Frontal cortex (tissue), 3 donors: ENCODE measurements at regions not wholly inside any gene's neighbourhood (a gene's known extent, or its start where the extent isn't known, plus 50 kb on each side); places are given as distances from the start of the nearest gene placed in this dataset.

Experiments used
- DNase-seq, 2 donors: peaks; one replicate each; pipeline ENCODE4 v3.0.0; 2012; ENCODE audit warnings: low spot score in 2 of 2
- FAIRE-seq: peaks from 2 replicates; lab custom pipeline; 2012; peaks lifted over from hg19 to GRCh38; lab: Jason Lieb, UNC
- donor health status: control.
- donor health status: control.
- donor health status: control.

GRCh38 chr9:106296426-106296825, 566.5 kb upstream of the ZNF462 start:
- DNase-seq = no peak
- FAIRE-seq = no peak

- DNase-seq = no peak
- FAIRE-seq = no peak
Measured at GRCh38 chr9:106298997-106299396, 564.0 kb upstream of the ZNF462 start.

- FAIRE-seq = no peak
- DNase-seq = no peak
Measured at GRCh38 chr9:106304401-106304920, 558.5 kb upstream of the ZNF462 start.

- DNase-seq = no peak
- FAIRE-seq = no peak
Measured at GRCh38 chr9:106305428-106306133, 557.4 kb upstream of the ZNF462 start.

- DNase-seq = no peak
- FAIRE-seq = no peak
Measured at GRCh38 chr9:106307670-106308069, 555.3 kb upstream of the ZNF462 start.

- DNase-seq (no peak), FAIRE-seq (no peak)
Measured at GRCh38 chr9:106309925-106310324, 553.0 kb upstream of the ZNF462 start.

GRCh38 chr9:106310782-106311181, 552.2 kb upstream of the ZNF462 start:
- no peak for DNase-seq
- no peak for FAIRE-seq

- no peak for DNase-seq
- FAIRE-seq = no peak
Measured at GRCh38 chr9:106312906-106313305, 550.1 kb upstream of the ZNF462 start.

GRCh38 chr9:106314476-106314875, 548.5 kb upstream of the ZNF462 start:
- DNase-seq (no peak), FAIRE-seq (no peak)

GRCh38 chr9:106321394-106322180, 541.4 kb upstream of the ZNF462 start:
- FAIRE-seq (no peak), DNase-seq (no peak)

GRCh38 chr9:106322706-106323245, 540.2 kb upstream of the ZNF462 start:
- FAIRE-seq = no peak

GRCh38 chr9:106324053-106324585, 538.8 kb upstream of the ZNF462 start:
- FAIRE-seq (no peak), DNase-seq (no peak)

More at GRCh38 chr9:106322706-106323245, 540.2 kb upstream of the ZNF462 start:
- DNase-seq = no peak

- DNase-seq (no peak), FAIRE-seq (no peak)
Measured at GRCh38 chr9:106324591-106325280, 538.2 kb upstream of the ZNF462 start.

GRCh38 chr9:106326493-106326892, 536.5 kb upstream of the ZNF462 start:
- no peak for FAIRE-seq
- DNase-seq = no peak

GRCh38 chr9:106333481-106333880, 529.5 kb upstream of the ZNF462 start:
- FAIRE-seq = no peak

GRCh38 chr9:106334081-106334480, 528.9 kb upstream of the ZNF462 start:
- no peak for DNase-seq
- FAIRE-seq = no peak

More at GRCh38 chr9:106333481-106333880, 529.5 kb upstream of the ZNF462 start:
- DNase-seq = no peak

- DNase-seq (no peak), FAIRE-seq (no peak)
Measured at GRCh38 chr9:106339882-106340281, 523.1 kb upstream of the ZNF462 start.

GRCh38 chr9:106350777-106351176, 512.2 kb upstream of the ZNF462 start:
- DNase-seq (no peak), FAIRE-seq (no peak)

- no peak for FAIRE-seq
Measured at GRCh38 chr9:106356924-106357323, 506.0 kb upstream of the ZNF462 start.

GRCh38 chr9:106358331-106358730, 504.6 kb upstream of the ZNF462 start:
- no peak for DNase-seq
- FAIRE-seq = no peak

More at GRCh38 chr9:106356924-106357323, 506.0 kb upstream of the ZNF462 start:
- DNase-seq = no peak
